ENCODE measurements at regions not wholly inside any gene's neighbourhood (a gene's known extent, or its start where the extent isn't known, plus 50 kb on each side); places are given as distances from the start of the nearest gene placed in this dataset.

DNA sequence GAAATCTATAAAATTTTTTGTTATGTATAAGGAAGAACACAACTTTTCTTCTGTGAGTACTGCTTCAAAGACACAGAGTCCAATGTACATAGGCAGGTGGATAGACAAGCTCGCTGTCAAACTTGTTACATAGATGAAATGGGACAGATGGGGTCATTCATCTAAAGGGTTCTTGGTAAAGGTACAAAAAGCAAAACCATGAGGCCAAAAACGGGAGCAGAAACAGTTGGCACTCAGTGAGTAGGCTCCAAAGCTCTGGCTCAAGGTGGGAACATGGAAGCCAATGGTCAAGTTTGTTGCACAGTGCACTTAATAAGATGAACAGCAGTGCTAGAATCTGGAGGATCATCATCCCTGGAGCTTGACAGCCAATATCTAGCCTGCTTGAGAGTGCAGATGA lies 979.0 kb upstream of the EEF2KMT start:
- no peak for TF ChIP-seq POLR2AphosphoS5 (IDR thresholded peaks at IDR 0.05; ENCODE audit: low read depth, low read length)
- TF ChIP-seq SIN3A (IDR thresholded peaks at IDR 0.05; ENCODE audit: borderline replicate concordance, insufficient read depth, low read length): no peak
- TF ChIP-seq, protein P1, sequence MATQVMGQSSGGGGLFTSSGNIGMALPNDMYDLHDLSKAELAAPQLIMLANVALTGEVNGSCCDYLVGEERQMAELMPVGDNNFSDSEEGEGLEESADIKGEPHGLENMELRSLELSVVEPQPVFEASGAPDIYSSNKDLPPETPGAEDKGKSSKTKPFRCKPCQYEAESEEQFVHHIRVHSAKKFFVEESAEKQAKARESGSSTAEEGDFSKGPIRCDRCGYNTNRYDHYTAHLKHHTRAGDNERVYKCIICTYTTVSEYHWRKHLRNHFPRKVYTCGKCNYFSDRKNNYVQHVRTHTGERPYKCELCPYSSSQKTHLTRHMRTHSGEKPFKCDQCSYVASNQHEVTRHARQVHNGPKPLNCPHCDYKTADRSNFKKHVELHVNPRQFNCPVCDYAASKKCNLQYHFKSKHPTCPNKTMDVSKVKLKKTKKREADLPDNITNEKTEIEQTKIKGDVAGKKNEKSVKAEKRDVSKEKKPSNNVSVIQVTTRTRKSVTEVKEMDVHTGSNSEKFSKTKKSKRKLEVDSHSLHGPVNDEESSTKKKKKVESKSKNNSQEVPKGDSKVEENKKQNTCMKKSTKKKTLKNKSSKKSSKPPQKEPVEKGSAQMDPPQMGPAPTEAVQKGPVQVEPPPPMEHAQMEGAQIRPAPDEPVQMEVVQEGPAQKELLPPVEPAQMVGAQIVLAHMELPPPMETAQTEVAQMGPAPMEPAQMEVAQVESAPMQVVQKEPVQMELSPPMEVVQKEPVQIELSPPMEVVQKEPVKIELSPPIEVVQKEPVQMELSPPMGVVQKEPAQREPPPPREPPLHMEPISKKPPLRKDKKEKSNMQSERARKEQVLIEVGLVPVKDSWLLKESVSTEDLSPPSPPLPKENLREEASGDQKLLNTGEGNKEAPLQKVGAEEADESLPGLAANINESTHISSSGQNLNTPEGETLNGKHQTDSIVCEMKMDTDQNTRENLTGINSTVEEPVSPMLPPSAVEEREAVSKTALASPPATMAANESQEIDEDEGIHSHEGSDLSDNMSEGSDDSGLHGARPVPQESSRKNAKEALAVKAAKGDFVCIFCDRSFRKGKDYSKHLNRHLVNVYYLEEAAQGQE (IDR thresholded peaks at IDR 0.05; ENCODE audit: insufficient read depth in 1 of 2, low read depth in 2 of 2, low read length in 2 of 2): no peak
- no peak for TF ChIP-seq TAF1 (IDR thresholded peaks at IDR 0.05; ENCODE audit: borderline replicate concordance, insufficient read depth, low read length)
- no peak for TF ChIP-seq FOXP2 (optimal IDR thresholded peaks at IDR 0.05; ENCODE audit: borderline replicate concordance, extremely low read depth, extremely low read length, insufficient read depth)

GRCh38 chr16:6068063-6068462 lies 970.5 kb upstream of the EEF2KMT start:
- no peak for TF ChIP-seq TAF1 (IDR thresholded peaks at IDR 0.05; ENCODE audit: borderline replicate concordance, insufficient read depth, low read length)
- no peak for TF ChIP-seq FOXP2 (optimal IDR thresholded peaks at IDR 0.05; ENCODE audit: borderline replicate concordance, extremely low read depth, extremely low read length, insufficient read depth)
- TF ChIP-seq, protein P1 (IDR thresholded peaks at IDR 0.05; ENCODE audit: insufficient read depth in 1 of 2, low read depth in 2 of 2, low read length in 2 of 2): no peak
- TF ChIP-seq SIN3A (IDR thresholded peaks at IDR 0.05; ENCODE audit: borderline replicate concordance, insufficient read depth, low read length): no peak
- TF ChIP-seq POLR2AphosphoS5 (IDR thresholded peaks at IDR 0.05; ENCODE audit: low read depth, low read length): no peak

GRCh38 chr16:6066652-6067051 lies 969.1 kb upstream of the EEF2KMT start:
- no peak for TF ChIP-seq TAF1 (IDR thresholded peaks at IDR 0.05; ENCODE audit: borderline replicate concordance, insufficient read depth, low read length)
- TF ChIP-seq SIN3A (IDR thresholded peaks at IDR 0.05; ENCODE audit: borderline replicate concordance, insufficient read depth, low read length): no peak
- TF ChIP-seq FOXP2 (optimal IDR thresholded peaks at IDR 0.05; ENCODE audit: borderline replicate concordance, extremely low read depth, extremely low read length, insufficient read depth): no peak
- no peak for TF ChIP-seq POLR2AphosphoS5 (IDR thresholded peaks at IDR 0.05; ENCODE audit: low read depth, low read length)
- TF ChIP-seq, protein P1 (IDR thresholded peaks at IDR 0.05; ENCODE audit: insufficient read depth in 1 of 2, low read depth in 2 of 2, low read length in 2 of 2): no peak

- TF ChIP-seq POLR2AphosphoS5 (IDR thresholded peaks at IDR 0.05; ENCODE audit: low read depth, low read length): no peak
- TF ChIP-seq, protein P1 (IDR thresholded peaks at IDR 0.05; ENCODE audit: insufficient read depth in 1 of 2, low read depth in 2 of 2, low read length in 2 of 2): no peak
- TF ChIP-seq FOXP2 (optimal IDR thresholded peaks at IDR 0.05; ENCODE audit: borderline replicate concordance, extremely low read depth, extremely low read length, insufficient read depth): no peak
- no peak for TF ChIP-seq SIN3A (IDR thresholded peaks at IDR 0.05; ENCODE audit: borderline replicate concordance, insufficient read depth, low read length)
- TF ChIP-seq TAF1 (IDR thresholded peaks at IDR 0.05; ENCODE audit: borderline replicate concordance, insufficient read depth, low read length): no peak
Observed at GRCh38 chr16:6063526-6063925, 965.9 kb upstream of the EEF2KMT start.

- no peak for TF ChIP-seq SIN3A (IDR thresholded peaks at IDR 0.05; ENCODE audit: borderline replicate concordance, insufficient read depth, low read length)
- TF ChIP-seq POLR2AphosphoS5 (IDR thresholded peaks at IDR 0.05; ENCODE audit: low read depth, low read length): no peak
- no peak for TF ChIP-seq TAF1 (IDR thresholded peaks at IDR 0.05; ENCODE audit: borderline replicate concordance, insufficient read depth, low read length)
- no peak for TF ChIP-seq FOXP2 (optimal IDR thresholded peaks at IDR 0.05; ENCODE audit: borderline replicate concordance, extremely low read depth, extremely low read length, insufficient read depth)
- TF ChIP-seq, protein P1 (IDR thresholded peaks at IDR 0.05; ENCODE audit: insufficient read depth in 1 of 2, low read depth in 2 of 2, low read length in 2 of 2): no peak
Observed at GRCh38 chr16:6059671-6060070, 962.1 kb upstream of the EEF2KMT start.
